ENCODE measurements at regions not wholly inside any gene's neighbourhood (a gene's known extent, or its start where the extent isn't known, plus 50 kb on each side); places are given as distances from the start of the nearest gene placed in this dataset.

- Histone ChIP-seq H3K36me3 (ENCODE audit: insufficient read depth, low read length) (no peaks in the 10 kb centered on the region), H3K27me3 (ENCODE audit: insufficient read depth, low read depth, low read length) (no peaks in the 10 kb centered on the region), H3K27ac (ENCODE audit: low read length) (no peak overlapping the region), H3K9me3 (ENCODE audit: low read length) (no peaks in the 10 kb centered on the region), H3F3A (ENCODE audit: insufficient read depth, low read length, poor library complexity, severe bottlenecking) (no peaks in the 10 kb centered on the region), H3K79me2 (replicated peaks; ENCODE audit: insufficient read depth, low read length) (no peaks in the 10 kb centered on the region), H2AFZ (ENCODE audit: low read depth, low read length) (no peak overlapping the region), H3K4me2 (ENCODE audit: low read length) (no peak overlapping the region), H3K9me2 (ENCODE audit: insufficient read depth, low read length) (no peaks in the 10 kb centered on the region), H3K9ac (ENCODE audit: low read length) (no peak overlapping the region), H4K20me1 (ENCODE audit: insufficient read depth) (no peaks in the 10 kb centered on the region), H3K4me3 (ENCODE audit: low read length) (no peak overlapping the region)
- TF ChIP-seq RAD21 (conservative IDR thresholded peaks at IDR 0.05) = peak; percentile 49
- no peak for TF ChIP-seq EZH2 (IDR thresholded peaks at IDR 0.05; ENCODE audit: borderline replicate concordance, insufficient read depth, low read length, poor library complexity, severe bottlenecking)
- TF ChIP-seq SMC3 (conservative IDR thresholded peaks at IDR 0.05; ENCODE audit: poor library complexity) = peak; percentile 20
- TF ChIP-seq, protein P1, sequence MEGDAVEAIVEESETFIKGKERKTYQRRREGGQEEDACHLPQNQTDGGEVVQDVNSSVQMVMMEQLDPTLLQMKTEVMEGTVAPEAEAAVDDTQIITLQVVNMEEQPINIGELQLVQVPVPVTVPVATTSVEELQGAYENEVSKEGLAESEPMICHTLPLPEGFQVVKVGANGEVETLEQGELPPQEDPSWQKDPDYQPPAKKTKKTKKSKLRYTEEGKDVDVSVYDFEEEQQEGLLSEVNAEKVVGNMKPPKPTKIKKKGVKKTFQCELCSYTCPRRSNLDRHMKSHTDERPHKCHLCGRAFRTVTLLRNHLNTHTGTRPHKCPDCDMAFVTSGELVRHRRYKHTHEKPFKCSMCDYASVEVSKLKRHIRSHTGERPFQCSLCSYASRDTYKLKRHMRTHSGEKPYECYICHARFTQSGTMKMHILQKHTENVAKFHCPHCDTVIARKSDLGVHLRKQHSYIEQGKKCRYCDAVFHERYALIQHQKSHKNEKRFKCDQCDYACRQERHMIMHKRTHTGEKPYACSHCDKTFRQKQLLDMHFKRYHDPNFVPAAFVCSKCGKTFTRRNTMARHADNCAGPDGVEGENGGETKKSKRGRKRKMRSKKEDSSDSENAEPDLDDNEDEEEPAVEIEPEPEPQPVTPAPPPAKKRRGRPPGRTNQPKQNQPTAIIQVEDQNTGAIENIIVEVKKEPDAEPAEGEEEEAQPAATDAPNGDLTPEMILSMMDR (IDR thresholded peaks at IDR 0.05; ENCODE audit: poor library complexity, severe bottlenecking) = peak; percentile 54
- peak; percentile 39 for TF ChIP-seq POLR2AphosphoS5 (IDR thresholded peaks at IDR 0.05)
Observed at GRCh38 chr15:70566047-70566835, 197.1 kb downstream of the UACA start.

DNA sequence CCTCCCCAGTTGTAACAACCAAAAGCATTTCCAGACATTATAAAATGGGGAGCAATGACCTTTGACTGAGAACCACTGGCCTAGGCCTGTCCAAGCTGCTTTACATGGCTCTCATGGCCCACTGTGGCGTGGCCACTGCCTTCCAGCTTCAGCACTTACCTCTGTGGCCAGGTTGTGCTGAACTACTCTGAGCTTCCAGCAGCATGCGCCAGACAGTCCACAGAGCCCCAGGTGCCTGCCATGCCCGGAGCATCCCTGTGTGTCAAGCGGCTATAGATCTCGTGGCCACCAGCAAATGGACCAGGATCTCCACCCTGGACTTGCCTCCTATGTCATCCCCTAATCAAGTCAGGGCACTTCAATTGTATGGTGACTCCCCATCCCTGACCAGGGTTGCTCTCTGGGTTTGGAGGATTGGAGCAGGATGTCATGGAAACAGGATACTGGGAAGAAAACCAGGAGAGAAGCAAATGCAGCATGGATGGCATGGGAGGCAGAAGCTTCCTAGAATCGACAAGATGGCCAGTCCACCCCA lies 199.7 kb downstream of the UACA start:
- Histone ChIP-seq H3K27me3 (ENCODE audit: insufficient read depth, low read depth, low read length) (no peaks in the 10 kb centered on the region), H3K27ac (ENCODE audit: low read length) (no peak overlapping the region), H3F3A (ENCODE audit: insufficient read depth, low read length, poor library complexity, severe bottlenecking) (no peaks in the 10 kb centered on the region), H4K20me1 (ENCODE audit: insufficient read depth) (no peaks in the 10 kb centered on the region), H3K79me2 (replicated peaks; ENCODE audit: insufficient read depth, low read length) (no peaks in the 10 kb centered on the region), H3K9me2 (ENCODE audit: insufficient read depth, low read length) (no peaks in the 10 kb centered on the region), H2AFZ (ENCODE audit: low read depth, low read length) (no peak overlapping the region), H3K4me3 (ENCODE audit: low read length) (no peak overlapping the region), H3K36me3 (ENCODE audit: insufficient read depth, low read length) (no peaks in the 10 kb centered on the region), H3K9me3 (ENCODE audit: low read length) (no peaks in the 10 kb centered on the region), H3K9ac (ENCODE audit: low read length) (no peak overlapping the region), H3K4me2 (ENCODE audit: low read length) (no peak overlapping the region)
- TF ChIP-seq EP300 (conservative IDR thresholded peaks at IDR 0.05; ENCODE audit: poor library complexity, severe bottlenecking) = no peak
- TF ChIP-seq, protein P1 (IDR thresholded peaks at IDR 0.05; ENCODE audit: poor library complexity, severe bottlenecking) = no peak
- no peak for TF ChIP-seq MXI1 (conservative IDR thresholded peaks at IDR 0.05; ENCODE audit: poor library complexity, severe bottlenecking)
- no peak for TF ChIP-seq SMC3 (conservative IDR thresholded peaks at IDR 0.05; ENCODE audit: poor library complexity)
- no peak for TF ChIP-seq TAF1 (IDR thresholded peaks at IDR 0.05; ENCODE audit: low read depth)
- no peak for TF ChIP-seq RAD21 (conservative IDR thresholded peaks at IDR 0.05)
- no peak for TF ChIP-seq EZH2 (IDR thresholded peaks at IDR 0.05; ENCODE audit: borderline replicate concordance, insufficient read depth, low read length, poor library complexity, severe bottlenecking)
- TF ChIP-seq REST (IDR thresholded peaks at IDR 0.05; ENCODE audit: borderline replicate concordance) = no peak
- no peak for TF ChIP-seq POLR2AphosphoS5 (IDR thresholded peaks at IDR 0.05)

All from neural cell (in vitro differentiated cells).